WTC11 (cell line): ENCODE measurements at regions not wholly inside any gene's neighbourhood (a gene's known extent, or its start where the extent isn't known, plus 50 kb on each side); places are given as distances from the start of the nearest gene placed in this dataset.

Experiments used
- ATAC-seq: fragments of 200-7000 bp; cut with Tn5 transposase; 2 replicates; pipeline ENCODE4 v1.10.0; 2021; ENCODE audit warnings: mild to moderate bottlenecking, moderate library complexity
- CTCF ChIA-PET: fragments of 300-600 bp; sonication (Branson Sonifier 250); formaldehyde crosslinking; loops from one replicate; lab custom pipeline; 2021; ENCODE audit warnings: antibody characterized with exemption; lab: Charles Lee
- POLR2A ChIA-PET: fragments of 350-600 bp; sonication (Branson Sonifier 250); formaldehyde crosslinking; loops from one replicate; lab custom pipeline; 2021; ENCODE audit warnings: antibody characterized with exemption; lab: Charles Lee
- DNase-seq: peaks from one replicate; pipeline ENCODE4 v3.0.0; 2021; ENCODE audit warnings: low spot score
- H3K27ac Mint-ChIP-seq: 2 replicates; pipeline ENCODE4 v1.8.0; 2021; ENCODE audit warnings: mixed read lengths
- H3K27me3 Mint-ChIP-seq: 2 replicates; pipeline ENCODE4 v1.8.0; 2021; ENCODE audit warnings: low read depth, mild to moderate bottlenecking, moderate library complexity, mixed read lengths
- H3K36me3 Mint-ChIP-seq: 2 replicates; pipeline ENCODE4 v1.8.0; 2021; ENCODE audit warnings: mixed read lengths
- H3K4me1 Mint-ChIP-seq: 2 replicates; pipeline ENCODE4 v1.8.0; 2022; ENCODE audit warnings: mixed read lengths
- H3K4me3 Mint-ChIP-seq: 2 replicates; pipeline ENCODE4 v1.8.0; 2021; ENCODE audit warnings: mild to moderate bottlenecking, moderate library complexity, mixed read lengths
- H3K9me3 Mint-ChIP-seq: 2 replicates; pipeline ENCODE4 v1.8.0; 2021; ENCODE audit warnings: mixed read lengths
- ATF1 ChIP-seq: sonication (generic); formaldehyde crosslinking; IDR thresholded peaks from 2 replicates; pipeline ENCODE4 v1.8.1; 2023; ENCODE audit warnings: mild to moderate bottlenecking, moderate library complexity, missing genetic modification reagents
- ATF3 ChIP-seq: sonication (generic); formaldehyde crosslinking; conservative IDR thresholded peaks from 2 replicates; pipeline ENCODE4 v1.8.1; 2022; ENCODE audit warnings: mild to moderate bottlenecking, missing genetic modification reagents
- CREB1 ChIP-seq: sonication (generic); formaldehyde crosslinking; IDR thresholded peaks from 2 replicates; pipeline ENCODE4 v1.8.0; 2023; ENCODE audit warnings: mild to moderate bottlenecking, missing genetic modification reagents
- ETV6 ChIP-seq: sonication (generic); formaldehyde crosslinking; IDR thresholded peaks from 2 replicates; pipeline ENCODE4 v1.8.1; 2022; ENCODE audit warnings: mild to moderate bottlenecking, missing genetic modification reagents
- FOXJ3 ChIP-seq: sonication (generic); formaldehyde crosslinking; IDR thresholded peaks from 2 replicates; pipeline ENCODE4 v1.9.0; 2021; ENCODE audit warnings: missing genetic modification reagents, mild to moderate bottlenecking, borderline replicate concordance
- FOXK1 ChIP-seq: sonication (generic); formaldehyde crosslinking; IDR thresholded peaks from 2 replicates; pipeline ENCODE4 v1.8.0; 2022; ENCODE audit warnings: mild to moderate bottlenecking, moderate library complexity, missing genetic modification reagents
- GRHL2 ChIP-seq: fragments of 250-450 bp; sonication (Bioruptor Pico); IDR thresholded peaks from 2 replicates; pipeline ENCODE4 v1.8.0; 2022; ENCODE audit warnings: mild to moderate bottlenecking, moderate library complexity; ENCODE audit not compliant: insufficient replicate concordance, severe bottlenecking
- HMGXB4 ChIP-seq: sonication (generic); formaldehyde crosslinking; IDR thresholded peaks from 2 replicates; pipeline ENCODE4 v1.8.1; 2023; ENCODE audit warnings: mild to moderate bottlenecking, moderate library complexity, missing genetic modification reagents
- IRF1 ChIP-seq: sonication (generic); formaldehyde crosslinking; IDR thresholded peaks from 2 replicates; pipeline ENCODE4 v1.8.0; 2023; ENCODE audit warnings: missing genetic modification reagents
- MYBL2 ChIP-seq: sonication (generic); formaldehyde crosslinking; IDR thresholded peaks from 2 replicates; pipeline ENCODE4 v1.8.1; 2023; ENCODE audit warnings: mild to moderate bottlenecking, moderate library complexity, missing genetic modification reagents
- OVOL2 ChIP-seq: fragments of 250-450 bp; sonication (Bioruptor Pico); IDR thresholded peaks from 2 replicates; pipeline ENCODE4 v1.9.0; 2021; ENCODE audit warnings: mild to moderate bottlenecking, borderline replicate concordance
- PRRX2 ChIP-seq: fragments of 250-450 bp; sonication (Bioruptor Pico); IDR thresholded peaks from 2 replicates; pipeline ENCODE4 v1.8.0; 2021; ENCODE audit warnings: mild to moderate bottlenecking
- RORB ChIP-seq: fragments of 250-450 bp; sonication (Bioruptor Pico); IDR thresholded peaks from 2 replicates; pipeline ENCODE4 v1.9.0; 2021; ENCODE audit warnings: mild to moderate bottlenecking
- SMAD3 ChIP-seq: sonication (generic); formaldehyde crosslinking; IDR thresholded peaks from 2 replicates; pipeline ENCODE4 v1.8.0; 2022; ENCODE audit warnings: missing genetic modification reagents, mild to moderate bottlenecking, borderline replicate concordance
- SMAD4 ChIP-seq: sonication (generic); formaldehyde crosslinking; IDR thresholded peaks from 2 replicates; pipeline ENCODE4 v1.8.0; 2022; ENCODE audit warnings: mild to moderate bottlenecking, missing genetic modification reagents
- SP1 ChIP-seq: sonication (generic); formaldehyde crosslinking; conservative IDR thresholded peaks from 2 replicates; pipeline ENCODE4 v1.8.1; 2022; ENCODE audit warnings: missing genetic modification reagents
- TEAD1 ChIP-seq: sonication (generic); formaldehyde crosslinking; IDR thresholded peaks from 2 replicates; pipeline ENCODE4 v1.8.0; 2022; ENCODE audit warnings: mild to moderate bottlenecking, missing genetic modification reagents
- ZNF232 ChIP-seq: sonication (generic); formaldehyde crosslinking; IDR thresholded peaks from 2 replicates; pipeline ENCODE4 v1.8.0; 2022; ENCODE audit warnings: mild to moderate bottlenecking, missing genetic modification reagents
- ZNF263 ChIP-seq: sonication (generic); formaldehyde crosslinking; IDR thresholded peaks from 2 replicates; pipeline ENCODE4 v1.8.1; 2022; ENCODE audit warnings: low read depth, mild to moderate bottlenecking, moderate library complexity, missing genetic modification reagents
- ZNF532 ChIP-seq: fragments of 250-450 bp; sonication (Bioruptor Pico); IDR thresholded peaks from 2 replicates; pipeline ENCODE4 v1.9.0; 2021; ENCODE audit warnings: mild to moderate bottlenecking, borderline replicate concordance
- ZNF671 ChIP-seq: fragments of 250-450 bp; sonication (Bioruptor Pico); IDR thresholded peaks from 2 replicates; pipeline ENCODE4 v1.8.0; 2021; ENCODE audit warnings: mild to moderate bottlenecking
- TF ChIP-seq, protein P1 (sequence below): fragments of 250-450 bp; sonication (Bioruptor Pico); conservative IDR thresholded peaks from 2 replicates; pipeline ENCODE4 v1.9.0; 2021; ENCODE audit warnings: mild to moderate bottlenecking

DNA sequence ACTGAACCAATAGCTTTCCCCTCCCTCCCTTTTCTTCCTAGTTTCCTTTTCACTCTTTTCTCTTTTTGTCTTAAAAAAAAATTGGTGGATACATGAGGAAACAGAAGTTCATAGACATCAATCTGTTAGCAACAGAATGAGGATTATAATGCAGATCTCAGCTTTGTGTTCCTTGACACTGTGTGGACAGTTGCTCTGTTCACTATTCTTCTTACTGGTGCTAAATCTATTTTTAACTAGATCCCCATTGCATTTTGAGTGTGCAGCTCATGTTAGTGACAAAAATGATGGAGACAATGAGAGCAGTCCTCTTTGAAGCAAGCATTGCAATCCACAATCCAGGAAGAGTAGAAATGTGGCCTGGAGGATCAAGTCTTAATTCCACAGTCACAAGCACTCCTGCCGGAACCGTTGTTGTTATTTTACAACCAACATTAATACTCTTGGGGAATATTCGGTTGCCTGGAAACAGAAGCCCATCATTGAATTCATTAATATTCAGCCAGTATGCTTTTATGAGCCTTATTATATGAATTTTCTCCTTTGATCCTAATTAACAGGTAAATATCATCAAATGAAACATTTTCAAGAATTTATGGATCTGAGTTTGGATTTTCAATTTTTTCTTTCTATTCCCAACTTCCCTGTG, 1016.8 kb downstream of the NTRK3 start:
- H3K9me3 Mint-ChIP-seq, result peaks cover 4% of the 10 kb centered on the region
- ChIA-PET CTCF (no interaction called here), POLR2A (no interaction called here)
- H3K27ac Mint-ChIP-seq, result no peak overlapping the region
- peaks cover 16% of the 10 kb centered on the region for H3K4me1 Mint-ChIP-seq
- no peaks in the 10 kb centered on the region for H3K36me3 Mint-ChIP-seq
- ATAC-seq, result no peak
- no peak for DNase-seq
- TF ChIP-seq CREB1 (CRISPR knock-in tag) (no peak), ETV6 (CRISPR knock-in tag) (no peak), MYBL2 (CRISPR knock-in tag) (no peak), PRRX2 (CRISPR knock-in tag) (no peak), HMGXB4 (CRISPR knock-in tag) (no peak), SP1 (no peak), SMAD3 (no peak), ZNF671 (no peak), ZNF232 (no peak), FOXJ3 (CRISPR knock-in tag) (no peak), IRF1 (no peak)
- TF ChIP-seq, protein P1, sequence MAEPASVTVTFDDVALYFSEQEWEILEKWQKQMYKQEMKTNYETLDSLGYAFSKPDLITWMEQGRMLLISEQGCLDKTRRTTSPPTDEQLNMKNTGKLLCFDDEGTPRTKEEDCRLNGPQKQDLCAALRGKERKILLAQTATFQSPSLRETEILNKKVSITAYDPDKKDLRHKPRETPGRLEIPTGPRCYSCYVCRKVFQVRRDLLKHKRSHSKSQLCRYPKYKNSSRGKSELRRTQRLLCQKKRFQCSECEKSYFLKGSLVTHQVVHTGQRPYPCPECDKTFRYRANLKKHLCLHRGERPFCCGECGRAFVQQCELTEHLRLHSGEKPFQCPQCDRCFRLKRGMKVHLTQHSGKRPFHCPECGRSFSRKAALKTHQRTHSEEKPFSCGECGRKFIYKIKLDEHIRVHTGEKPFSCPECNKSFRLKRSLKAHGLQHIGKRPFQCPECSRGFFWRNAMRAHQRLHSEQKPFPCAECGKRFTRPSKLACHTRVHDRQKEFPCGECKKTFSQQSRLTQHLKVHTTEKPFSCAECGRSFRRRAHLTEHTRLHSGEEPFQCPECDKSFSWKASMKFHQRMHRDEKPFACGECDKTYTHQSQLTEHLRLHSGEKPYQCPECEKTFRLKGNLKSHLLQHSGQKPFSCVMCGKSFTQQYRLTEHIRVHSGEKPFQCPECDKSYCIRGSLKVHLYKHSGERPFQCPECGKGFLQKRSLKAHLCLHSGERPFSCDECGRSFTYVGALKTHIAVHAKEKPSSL (CRISPR knock-in tag), result no peak
- no peak overlapping the region for H3K4me3 Mint-ChIP-seq
- peaks cover 4% of the 10 kb centered on the region; the same call in 1 of the 2 replicates for H3K27me3 Mint-ChIP-seq

GRCh38 chr15:87238451-87239068, 1018.0 kb downstream of the NTRK3 start:
- peaks cover 16% of the 10 kb centered on the region for H3K9me3 Mint-ChIP-seq
- H3K27ac Mint-ChIP-seq, result no peak overlapping the region
- DNase-seq, result no peak
- H3K4me1 Mint-ChIP-seq, result peaks cover 16% of the 10 kb centered on the region
- POLR2A ChIA-PET, result no interaction called here
- H3K27me3 Mint-ChIP-seq, result peaks cover 4% of the 10 kb centered on the region; the same call in 1 of the 2 replicates
- CTCF ChIA-PET, result no interaction called here
- TF ChIP-seq ZNF232, result no peak
- H3K4me3 Mint-ChIP-seq, result no peak overlapping the region
- ATAC-seq, result no peak
- no peaks in the 10 kb centered on the region; the same call in 1 of the 2 replicates for H3K36me3 Mint-ChIP-seq

- Mint-ChIP-seq H3K27me3 (no peaks in the 10 kb centered on the region; the same call in 1 of the 2 replicates), H3K36me3 (0 out of 2 replicates have a peak, but pooled peaks cover 4% of the 10 kb centered on the region), H3K4me3 (no peak overlapping the region), H3K27ac (no peak overlapping the region), H3K4me1 (0 out of 2 replicates have a peak, but pooled peaks cover 3% of the 10 kb centered on the region), H3K9me3 (peaks cover 27% of the 10 kb centered on the region)
- ChIA-PET CTCF (interaction anchor here (0.5 kb wide), 1 partner anchor 1324 kb away, joined by 5 read pairs; no protein-coding TSS in a partner anchor), POLR2A (no interaction called here)
- ATAC-seq (no peak), DNase-seq (no peak)
- TF ChIP-seq ZNF532, result no peak
- no peak for TF ChIP-seq ZNF263
- no peak for TF ChIP-seq ATF1 (CRISPR knock-in tag)
- TF ChIP-seq GRHL2 (CRISPR knock-in tag), result no peak
- TF ChIP-seq ATF3 (CRISPR knock-in tag), result no peak
- no peak for TF ChIP-seq FOXK1 (CRISPR knock-in tag)
- TF ChIP-seq OVOL2 (CRISPR knock-in tag), result no peak
- no peak for TF ChIP-seq TEAD1 (CRISPR knock-in tag)
- no peak for TF ChIP-seq FOXJ3 (CRISPR knock-in tag)
- no peak for TF ChIP-seq SMAD4 (CRISPR knock-in tag)
- no peak for TF ChIP-seq RORB (CRISPR knock-in tag)
These were observed 1028.1 kb downstream of the NTRK3 start for GRCh38 chr15:87228460-87228859.
